ENCODE measurements at regions not wholly inside any gene's neighbourhood (a gene's known extent, or its start where the extent isn't known, plus 50 kb on each side); places are given as distances from the start of the nearest gene placed in this dataset.
"Not testable (repeated sequence)": the region's sequence is repeated elsewhere in the genome, so short reads cannot be mapped to it uniquely, and the experiment has no call there.

DNA sequence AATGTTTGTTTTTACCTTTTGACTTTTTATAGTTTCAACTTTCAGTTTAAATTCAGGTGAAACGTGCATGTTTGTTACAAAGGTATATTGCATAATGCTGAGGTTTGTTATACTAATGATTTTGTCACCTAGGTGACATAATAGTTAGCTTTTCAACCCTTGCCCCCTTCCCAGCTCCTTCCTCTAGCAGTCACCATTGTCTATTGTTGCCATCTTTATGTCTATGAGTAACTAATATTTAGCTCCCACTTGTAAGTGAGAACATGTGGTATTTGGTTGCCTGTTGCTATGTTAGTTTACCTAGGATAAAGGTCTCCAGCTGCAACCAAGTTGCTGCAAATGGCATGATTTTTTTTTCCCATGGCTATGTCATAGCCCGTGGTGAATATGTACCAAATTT, 322.3 kb upstream of the SETBP1 start:
- Histone ChIP-seq H3K4me3 (ENCODE audit: control insufficient read depth in 1 of 7, extremely low read depth in 1 of 7, insufficient read depth in 4 of 7, low read depth in 2 of 7, low read length in 6 of 7) (no peak overlapping the region), H3K9me3 (ENCODE audit: control extremely low read depth in 1 of 5, control insufficient read depth in 4 of 5, insufficient read depth in 2 of 5, low read depth in 1 of 5, low read length in 4 of 5) (peaks cover 0 to 5% (median 0%) of the 10 kb centered on the region in 5 experiments), H3K27ac (ENCODE audit: insufficient read depth in 1 of 2, low read depth in 1 of 2, low read length in 2 of 2, poor library complexity in 1 of 2, severe bottlenecking in 2 of 2) (no peak overlapping the region), H3K36me3 (ENCODE audit: control insufficient read depth in 4 of 4, insufficient read depth in 4 of 4, low read length in 3 of 4) (no peaks in the 10 kb centered on the region), H3K27me3 (replicated peaks in 2 of 5; ENCODE audit: control insufficient read depth in 4 of 5, insufficient read depth in 5 of 5, low read length in 4 of 5) (no peaks in the 10 kb centered on the region), H3K4me1 (ENCODE audit: control extremely low read depth in 1 of 4, control insufficient read depth in 4 of 4, insufficient read depth in 4 of 4, low read length in 3 of 4) (no peaks in the 10 kb centered on the region)
- DNase-seq = peak in 1 of 3 donors; percentile 3
- CTCF ChIA-PET = no interaction called here
- POLR2A ChIA-PET = no interaction called here
- WGBS (ENCODE audit: insufficient coverage) = no CpG with 5 or more reads among the region's 2 CpGs

DNA sequence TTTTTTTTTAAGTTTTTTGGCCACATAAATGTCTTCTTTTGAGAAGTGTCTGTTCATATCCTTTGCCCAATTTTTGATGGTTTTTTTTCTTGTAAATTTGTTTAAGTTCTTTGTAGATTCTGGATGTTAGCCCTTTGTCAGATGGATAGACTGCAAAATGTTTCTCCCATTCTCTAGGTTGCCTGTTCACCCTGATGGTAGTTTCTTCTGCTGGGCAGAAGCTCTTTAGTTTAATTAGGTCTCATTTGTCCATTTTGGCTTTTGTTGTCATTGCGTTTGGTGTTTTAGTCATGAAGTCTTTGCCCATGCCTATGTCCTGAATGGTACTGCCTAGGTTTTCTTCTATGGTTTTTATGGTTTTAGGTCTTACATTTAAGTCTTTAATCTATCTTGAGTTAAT, 320.9 kb upstream of the SETBP1 start:
- CTCF ChIA-PET, POLR2A ChIA-PET: not testable (repeated sequence)

DNA sequence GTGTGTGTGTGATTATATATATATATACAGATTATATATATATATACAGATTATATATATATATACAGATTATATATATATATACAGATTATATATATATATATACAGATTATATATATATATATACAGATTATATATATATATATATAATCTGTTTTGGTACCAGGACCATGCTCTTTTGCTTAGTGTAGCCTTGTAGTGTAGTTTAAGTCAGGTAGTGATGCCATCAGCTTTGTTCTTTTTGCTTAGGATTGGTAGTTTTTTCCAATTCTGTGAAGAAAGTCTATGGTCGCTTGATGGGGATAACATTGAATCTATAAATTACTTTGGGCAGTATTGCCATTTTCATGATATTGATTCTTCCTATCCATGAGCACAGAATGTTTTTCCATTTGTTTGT, 318.5 kb upstream of the SETBP1 start:
- H3K4me3 ChIP-seq (ENCODE audit: control insufficient read depth in 1 of 7, extremely low read depth in 1 of 7, insufficient read depth in 4 of 7, low read depth in 2 of 7, low read length in 6 of 7); H3K4me1 ChIP-seq (ENCODE audit: control extremely low read depth in 1 of 4, control insufficient read depth in 4 of 4, insufficient read depth in 4 of 4, low read length in 3 of 4); CTCF ChIA-PET; POLR2A ChIA-PET; H3K36me3 ChIP-seq (ENCODE audit: control insufficient read depth in 4 of 4, insufficient read depth in 4 of 4, low read length in 3 of 4); H3K27ac ChIP-seq (ENCODE audit: insufficient read depth in 1 of 2, low read depth in 1 of 2, low read length in 2 of 2, poor library complexity in 1 of 2, severe bottlenecking in 2 of 2); H3K27me3 ChIP-seq (replicated peaks in 2 of 5; ENCODE audit: control insufficient read depth in 4 of 5, insufficient read depth in 5 of 5, low read length in 4 of 5): not testable (repeated sequence)
- peaks cover 0 to 12% (median 1%) of the 10 kb centered on the region in 5 experiments for H3K9me3 ChIP-seq (ENCODE audit: control extremely low read depth in 1 of 5, control insufficient read depth in 4 of 5, insufficient read depth in 2 of 5, low read depth in 1 of 5, low read length in 4 of 5)
- WGBS (ENCODE audit: insufficient coverage) = no CpG with 5 or more reads among the region's 1 CpG
- peak in 2 of 3 donors; percentile 44 to 55 for DNase-seq

More for the DNA sequence above, 320.9 kb upstream of the SETBP1 start:
- H3K27ac ChIP-seq (ENCODE audit: insufficient read depth in 1 of 2, low read depth in 1 of 2, low read length in 2 of 2, poor library complexity in 1 of 2, severe bottlenecking in 2 of 2); H3K36me3 ChIP-seq (ENCODE audit: control insufficient read depth in 4 of 4, insufficient read depth in 4 of 4, low read length in 3 of 4); H3K27me3 ChIP-seq (replicated peaks in 2 of 5; ENCODE audit: control insufficient read depth in 4 of 5, insufficient read depth in 5 of 5, low read length in 4 of 5); H3K9me3 ChIP-seq (ENCODE audit: control extremely low read depth in 1 of 5, control insufficient read depth in 4 of 5, insufficient read depth in 2 of 5, low read depth in 1 of 5, low read length in 4 of 5); H3K4me3 ChIP-seq (ENCODE audit: control insufficient read depth in 1 of 7, extremely low read depth in 1 of 7, insufficient read depth in 4 of 7, low read depth in 2 of 7, low read length in 6 of 7); H3K4me1 ChIP-seq (ENCODE audit: control extremely low read depth in 1 of 4, control insufficient read depth in 4 of 4, insufficient read depth in 4 of 4, low read length in 3 of 4): not testable (repeated sequence)
- DNase-seq = peak in 2 of 3 donors; percentile 54 to 65
- no CpG with 5 or more reads among the region's 1 CpG for WGBS (ENCODE audit: insufficient coverage)

DNA sequence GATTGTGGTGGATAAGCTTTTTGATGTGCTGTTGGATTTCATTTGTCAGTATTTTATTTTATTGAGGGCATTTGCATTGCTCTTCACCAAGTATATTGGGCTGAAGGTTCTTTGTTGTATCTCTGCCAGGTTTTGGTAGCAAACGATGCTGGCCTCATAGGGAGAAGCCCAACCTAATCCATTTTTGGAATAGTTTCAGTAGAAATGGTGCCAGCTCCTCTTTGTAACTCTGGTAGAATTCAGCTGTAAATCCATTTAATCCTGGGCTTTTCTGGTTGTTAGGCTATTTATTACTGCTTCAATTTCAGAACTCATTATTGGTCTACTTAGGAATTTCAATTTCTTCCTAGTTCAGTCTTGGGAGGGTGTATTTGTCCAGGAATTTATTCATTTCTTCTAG, 309.8 kb upstream of the SETBP1 start:
- no peaks in the 10 kb centered on the region for H3K4me1 ChIP-seq (ENCODE audit: control extremely low read depth in 1 of 4, control insufficient read depth in 4 of 4, insufficient read depth in 4 of 4, low read length in 3 of 4)
- H3K36me3 ChIP-seq (ENCODE audit: control insufficient read depth in 4 of 4, insufficient read depth in 4 of 4, low read length in 3 of 4) = no peaks in the 10 kb centered on the region
- H3K27ac ChIP-seq (ENCODE audit: insufficient read depth in 1 of 2, low read depth in 1 of 2, low read length in 2 of 2, poor library complexity in 1 of 2, severe bottlenecking in 2 of 2) = no peak overlapping the region
- no peak for DNase-seq
- WGBS (ENCODE audit: insufficient coverage) = 100% methylated on average over 1 of the region's 1 CpG
- peaks cover 4 to 58% (median 18%) of the 10 kb centered on the region in 5 experiments for H3K9me3 ChIP-seq (ENCODE audit: control extremely low read depth in 1 of 5, control insufficient read depth in 4 of 5, insufficient read depth in 2 of 5, low read depth in 1 of 5, low read length in 4 of 5)
- CTCF ChIA-PET = no interaction called here
- no peak overlapping the region for H3K4me3 ChIP-seq (ENCODE audit: control insufficient read depth in 1 of 7, extremely low read depth in 1 of 7, insufficient read depth in 4 of 7, low read depth in 2 of 7, low read length in 6 of 7)
- POLR2A ChIA-PET = no interaction called here
- no peaks in the 10 kb centered on the region for H3K27me3 ChIP-seq (replicated peaks in 2 of 5; ENCODE audit: control insufficient read depth in 4 of 5, insufficient read depth in 5 of 5, low read length in 4 of 5)

DNA sequence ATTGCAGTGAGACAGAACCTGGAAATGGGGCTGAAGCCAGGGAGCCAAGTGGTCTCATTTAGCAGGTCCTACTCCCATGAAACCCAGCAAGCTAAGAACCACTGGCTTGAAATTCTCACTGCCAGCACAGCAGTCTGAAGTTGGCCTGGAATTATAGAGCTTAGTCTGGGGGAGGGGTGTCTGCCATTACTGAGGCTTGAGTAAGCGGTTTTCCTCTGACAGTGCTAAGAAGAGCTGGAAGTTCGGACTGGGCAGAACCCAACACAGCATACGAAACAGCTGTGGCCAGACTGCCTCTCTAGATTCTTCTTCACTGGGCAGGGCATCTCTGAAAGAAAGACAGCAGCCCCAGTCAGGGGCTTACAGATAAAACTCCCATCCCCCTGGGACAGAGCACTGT, 305.7 kb upstream of the SETBP1 start:
- ChIA-PET CTCF (interaction anchor here (0.7 kb wide), 1 partner anchor 11 kb away, joined by 3 read pairs; no protein-coding TSS in a partner anchor), POLR2A (no interaction called here)
- Histone ChIP-seq H3K4me3 (ENCODE audit: control insufficient read depth in 1 of 7, extremely low read depth in 1 of 7, insufficient read depth in 4 of 7, low read depth in 2 of 7, low read length in 6 of 7) (no peak overlapping the region), H3K4me1 (ENCODE audit: control extremely low read depth in 1 of 4, control insufficient read depth in 4 of 4, insufficient read depth in 4 of 4, low read length in 3 of 4) (no peaks in the 10 kb centered on the region), H3K27ac (ENCODE audit: insufficient read depth in 1 of 2, low read depth in 1 of 2, low read length in 2 of 2, poor library complexity in 1 of 2, severe bottlenecking in 2 of 2) (no peak overlapping the region), H3K36me3 (ENCODE audit: control insufficient read depth in 4 of 4, insufficient read depth in 4 of 4, low read length in 3 of 4) (no peaks in the 10 kb centered on the region), H3K27me3 (replicated peaks in 2 of 5; ENCODE audit: control insufficient read depth in 4 of 5, insufficient read depth in 5 of 5, low read length in 4 of 5) (no peaks in the 10 kb centered on the region), H3K9me3 (ENCODE audit: control extremely low read depth in 1 of 5, control insufficient read depth in 4 of 5, insufficient read depth in 2 of 5, low read depth in 1 of 5, low read length in 4 of 5) (peaks cover 4 to 46% (median 17%) of the 10 kb centered on the region in 5 experiments)
- DNase-seq = no peak
- WGBS (ENCODE audit: insufficient coverage) = 100% methylated on average over 2 of the region's 3 CpGs

DNA sequence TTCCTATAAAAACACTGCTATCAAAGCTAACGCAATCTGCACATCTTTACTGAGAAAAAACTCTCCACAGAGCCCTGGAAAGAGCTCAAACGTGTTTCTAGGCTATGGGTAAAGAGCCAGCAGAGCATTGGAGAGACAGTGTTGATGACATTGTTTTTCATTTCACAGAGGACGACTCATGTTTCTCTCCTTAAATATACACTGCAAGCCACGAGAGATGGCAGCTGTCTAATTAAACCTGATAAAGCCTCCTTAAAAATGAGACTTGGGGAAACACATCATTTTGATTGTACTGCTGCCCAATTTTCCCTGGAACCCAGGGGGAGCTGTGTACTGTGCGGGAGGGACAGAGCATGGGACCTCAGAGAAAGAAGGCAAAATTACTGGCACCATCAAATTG, 294.3 kb upstream of the SETBP1 start:
- no peak overlapping the region for H3K4me3 ChIP-seq (ENCODE audit: control insufficient read depth in 1 of 7, extremely low read depth in 1 of 7, insufficient read depth in 4 of 7, low read depth in 2 of 7, low read length in 6 of 7)
- no peaks in the 10 kb centered on the region for H3K9me3 ChIP-seq (ENCODE audit: control extremely low read depth in 1 of 5, control insufficient read depth in 4 of 5, insufficient read depth in 2 of 5, low read depth in 1 of 5, low read length in 4 of 5)
- no peak for DNase-seq
- H3K27me3 ChIP-seq (replicated peaks in 2 of 5; ENCODE audit: control insufficient read depth in 4 of 5, insufficient read depth in 5 of 5, low read length in 4 of 5) = no peaks in the 10 kb centered on the region
- H3K36me3 ChIP-seq (ENCODE audit: control insufficient read depth in 4 of 4, insufficient read depth in 4 of 4, low read length in 3 of 4) = no peaks in the 10 kb centered on the region
- POLR2A ChIA-PET = no interaction called here
- CTCF ChIA-PET = interaction anchor here (1.1 kb wide), 1 partner anchor 12 kb away, joined by 3 read pairs; no protein-coding TSS in a partner anchor
- WGBS (ENCODE audit: insufficient coverage) = 100% methylated on average over 4 of the region's 5 CpGs
- no peak overlapping the region for H3K27ac ChIP-seq (ENCODE audit: insufficient read depth in 1 of 2, low read depth in 1 of 2, low read length in 2 of 2, poor library complexity in 1 of 2, severe bottlenecking in 2 of 2)
- peaks cover 0 to 5% (median 0%) of the 10 kb centered on the region in 4 experiments for H3K4me1 ChIP-seq (ENCODE audit: control extremely low read depth in 1 of 4, control insufficient read depth in 4 of 4, insufficient read depth in 4 of 4, low read length in 3 of 4)

DNA sequence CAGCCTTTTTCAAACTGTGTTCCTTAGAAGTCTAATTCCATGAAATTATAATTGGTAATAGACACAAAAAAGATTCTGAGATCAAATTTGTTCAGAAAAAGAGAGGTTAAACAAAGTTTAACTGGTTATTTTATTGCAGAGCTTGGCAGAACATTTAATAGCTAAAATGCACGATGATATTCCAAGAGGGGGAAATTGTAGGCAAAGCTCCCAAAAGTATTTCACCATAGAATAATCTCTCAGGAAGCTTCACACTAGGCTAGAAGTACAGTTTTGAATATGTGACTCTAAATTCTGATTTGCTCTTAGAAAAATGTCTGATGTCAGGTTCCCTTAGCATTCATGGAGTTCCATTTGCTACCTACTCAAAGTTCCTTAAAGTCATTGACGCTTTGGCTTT, 292.4 kb upstream of the SETBP1 start:
- no CpG with 5 or more reads among the region's 2 CpGs for WGBS (ENCODE audit: insufficient coverage)
- CTCF ChIA-PET = interaction anchor here (0.7 kb wide), 1 partner anchor 9 kb away, joined by 3 read pairs; no protein-coding TSS in a partner anchor
- H3K4me1 ChIP-seq (ENCODE audit: control extremely low read depth in 1 of 4, control insufficient read depth in 4 of 4, insufficient read depth in 4 of 4, low read length in 3 of 4) = peaks cover 0 to 11% (median 2%) of the 10 kb centered on the region in 4 experiments
- no peak for DNase-seq
- no peak overlapping the region for H3K4me3 ChIP-seq (ENCODE audit: control insufficient read depth in 1 of 7, extremely low read depth in 1 of 7, insufficient read depth in 4 of 7, low read depth in 2 of 7, low read length in 6 of 7)
- POLR2A ChIA-PET = no interaction called here
- H3K27me3 ChIP-seq (replicated peaks in 2 of 5; ENCODE audit: control insufficient read depth in 4 of 5, insufficient read depth in 5 of 5, low read length in 4 of 5) = no peaks in the 10 kb centered on the region
- H3K36me3 ChIP-seq (ENCODE audit: control insufficient read depth in 4 of 4, insufficient read depth in 4 of 4, low read length in 3 of 4) = no peaks in the 10 kb centered on the region
- no peak overlapping the region for H3K27ac ChIP-seq (ENCODE audit: insufficient read depth in 1 of 2, low read depth in 1 of 2, low read length in 2 of 2, poor library complexity in 1 of 2, severe bottlenecking in 2 of 2)
- no peaks in the 10 kb centered on the region for H3K9me3 ChIP-seq (ENCODE audit: control extremely low read depth in 1 of 5, control insufficient read depth in 4 of 5, insufficient read depth in 2 of 5, low read depth in 1 of 5, low read length in 4 of 5)
